ENCODE measurements at regions not wholly inside any gene's neighbourhood (a gene's known extent, or its start where the extent isn't known, plus 50 kb on each side); places are given as distances from the start of the nearest gene placed in this dataset.
A peak's percentile ranks its signal among the peaks of the same experiment; 100 is the strongest.

- DNase-seq (ENCODE audit: low read depth in 4 of 4, low spot score in 1 of 4): no peak
These were observed 197.1 kb upstream of the TPM1 start for GRCh38 chr15:62845241-62846126.

GRCh38 chr15:62846131-62846804 lies 196.3 kb upstream of the TPM1 start:
- DNase-seq (ENCODE audit: low read depth in 4 of 4, low spot score in 1 of 4): no peak

GRCh38 chr15:62846805-62847495 lies 195.6 kb upstream of the TPM1 start:
- no peak for DNase-seq (ENCODE audit: low read depth in 4 of 4, low spot score in 1 of 4)

- peak in 3 of 4 experiments; percentile 4 to 40 (median 33) for DNase-seq (ENCODE audit: low read depth in 4 of 4, low spot score in 1 of 4)
These were observed 194.6 kb upstream of the TPM1 start for GRCh38 chr15:62847900-62848489.

GRCh38 chr15:62848632-62849050 lies 193.9 kb upstream of the TPM1 start:
- no peak for DNase-seq (ENCODE audit: low read depth in 4 of 4, low spot score in 1 of 4)

GRCh38 chr15:62849316-62850106 lies 193.0 kb upstream of the TPM1 start:
- no peak for DNase-seq (ENCODE audit: low read depth in 4 of 4, low spot score in 1 of 4)

GRCh38 chr15:62850318-62850717 lies 192.2 kb upstream of the TPM1 start:
- DNase-seq (ENCODE audit: low read depth in 4 of 4, low spot score in 1 of 4): no peak

- no peak for DNase-seq (ENCODE audit: low read depth in 4 of 4, low spot score in 1 of 4)
These were observed 191.7 kb upstream of the TPM1 start for GRCh38 chr15:62850791-62851291.

GRCh38 chr15:62853114-62853840 lies 189.3 kb upstream of the TPM1 start:
- no peak for DNase-seq (ENCODE audit: low read depth in 4 of 4, low spot score in 1 of 4)

GRCh38 chr15:62853841-62854225 lies 188.7 kb upstream of the TPM1 start:
- DNase-seq (ENCODE audit: low read depth in 4 of 4, low spot score in 1 of 4): no peak

GRCh38 chr15:62854420-62855084 lies 188.0 kb upstream of the TPM1 start:
- DNase-seq (ENCODE audit: low read depth in 4 of 4, low spot score in 1 of 4): no peak

- DNase-seq (ENCODE audit: low read depth in 4 of 4, low spot score in 1 of 4): no peak
These were observed 187.5 kb upstream of the TPM1 start for GRCh38 chr15:62855085-62855476.

GRCh38 chr15:62856466-62857246 lies 185.9 kb upstream of the TPM1 start:
- DNase-seq (ENCODE audit: low read depth in 4 of 4, low spot score in 1 of 4): no peak

- DNase-seq (ENCODE audit: low read depth in 4 of 4, low spot score in 1 of 4): no peak
These were observed 185.1 kb upstream of the TPM1 start for GRCh38 chr15:62857411-62857853.

GRCh38 chr15:62858343-62858742 lies 184.2 kb upstream of the TPM1 start:
- no peak for DNase-seq (ENCODE audit: low read depth in 4 of 4, low spot score in 1 of 4)

- no peak for DNase-seq (ENCODE audit: low read depth in 4 of 4, low spot score in 1 of 4)
These were observed 179.8 kb upstream of the TPM1 start for GRCh38 chr15:62862717-62863116.

- no peak for DNase-seq (ENCODE audit: low read depth in 4 of 4, low spot score in 1 of 4)
These were observed 176.2 kb upstream of the TPM1 start for GRCh38 chr15:62866366-62866765.

- no peak for DNase-seq (ENCODE audit: low read depth in 4 of 4, low spot score in 1 of 4)
These were observed 174.7 kb upstream of the TPM1 start for GRCh38 chr15:62867844-62868243.

Data from stimulated activated CD4-positive, alpha-beta T cell treated with anti-CD3 and anti-CD28 coated beads, Interleukin-1b, Interleukin-23, amount 100 ng/mL, for 24 hours (primary cell).